ENCODE measurements at regions not wholly inside any gene's neighbourhood (a gene's known extent, or its start where the extent isn't known, plus 50 kb on each side); places are given as distances from the start of the nearest gene placed in this dataset.

DNA sequence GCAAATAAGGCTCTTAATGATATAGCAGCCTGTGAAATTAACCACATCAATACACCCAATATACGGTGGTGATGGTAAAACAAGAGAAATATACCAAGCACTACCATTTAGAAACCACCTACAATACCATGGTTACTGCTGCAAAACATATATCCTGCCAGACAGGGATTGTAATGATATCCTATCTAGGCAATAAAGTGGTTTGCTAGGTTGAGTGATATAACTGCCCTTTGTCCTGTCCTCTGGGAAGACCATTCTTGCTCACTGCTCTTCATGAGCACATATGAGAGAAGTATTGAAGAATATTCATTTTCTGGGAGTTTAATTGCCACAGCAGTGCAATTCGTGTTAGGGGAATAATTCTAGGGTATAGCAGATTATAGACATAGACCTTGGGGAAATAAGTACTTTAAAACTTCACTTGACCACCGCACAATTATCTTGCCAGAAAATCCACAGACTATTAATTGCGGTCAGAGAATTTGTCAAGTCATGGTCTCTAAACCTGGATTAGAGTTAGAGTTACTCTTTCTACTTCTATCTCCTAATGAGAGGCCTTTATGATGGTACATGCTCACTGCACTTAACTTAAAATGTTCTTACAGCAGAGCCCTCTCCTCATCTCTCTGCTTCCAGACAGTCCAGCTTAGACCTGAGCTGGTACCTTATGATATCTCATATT, 413.0 kb downstream of the ZNF608 start:
- Histone ChIP-seq H4K5ac (ENCODE audit: insufficient read length, low read depth, low read length) (no peak overlapping the region), H3K18ac (ENCODE audit: insufficient read length, low read depth, low read length) (no peak overlapping the region), H3K79me2 (ENCODE audit: insufficient read depth, low read length) (no peaks in the 10 kb centered on the region), H2AFZ (ENCODE audit: low read length) (no peak overlapping the region), H3K9me3 (ENCODE audit: control insufficient read depth, low read depth, low read length) (no peaks in the 10 kb centered on the region), H4K8ac (replicated peaks; ENCODE audit: insufficient read length, low read depth, low read length) (no peak overlapping the region), H3K27me3 (ENCODE audit: insufficient read depth, low read length) (no peaks in the 10 kb centered on the region), H3K4me1 (ENCODE audit: insufficient read depth, low read length) (no peaks in the 10 kb centered on the region), H3K4ac (ENCODE audit: low read depth, low read length) (no peak overlapping the region), H3K14ac (ENCODE audit: insufficient read depth, low read length) (no peak overlapping the region), H3K56ac (ENCODE audit: insufficient read length, low read depth, low read length) (no peak overlapping the region), H2BK15ac (ENCODE audit: low read depth, low read length) (no peak overlapping the region), H3K23me2 (ENCODE audit: insufficient read length, low read depth, low read length, poor library complexity, severe bottlenecking) (no peaks in the 10 kb centered on the region), H3K79me1 (ENCODE audit: insufficient read depth, low read depth, low read length, poor library complexity, severe bottlenecking) (no peaks in the 10 kb centered on the region), H4K91ac (ENCODE audit: insufficient read length, low read depth, low read length) (no peak overlapping the region), H3T11ph (ENCODE audit: low read length) (no peak overlapping the region), H3K27ac (ENCODE audit: insufficient read length, low read depth, low read length) (no peak overlapping the region), H3K4me2 (ENCODE audit: insufficient read depth, insufficient read length, low read length) (no peak overlapping the region), H2BK20ac (ENCODE audit: low read depth, low read length, poor library complexity, severe bottlenecking) (no peak overlapping the region), H2BK120ac (ENCODE audit: low read depth, low read length, poor library complexity, severe bottlenecking) (no peak overlapping the region), H2BK5ac (ENCODE audit: insufficient read length, low read length) (no peak overlapping the region), H4K20me1 (ENCODE audit: control insufficient read depth, insufficient read depth, insufficient read length) (no peaks in the 10 kb centered on the region), H2AK5ac (ENCODE audit: insufficient read length, low read length) (no peak overlapping the region), H3K9ac (ENCODE audit: extremely low read depth, insufficient read length, low read length) (no peak overlapping the region), H3K23ac (ENCODE audit: insufficient read length, low read depth, low read length) (no peak overlapping the region), H2BK12ac (ENCODE audit: insufficient read length, low read depth, low read length) (no peak overlapping the region)
- DNase-seq: no peak
- peaks cover 19 to 20% of the 10 kb centered on the region in 2 experiments for H3K9me3 Mint-ChIP-seq
- WGBS (ENCODE audit: extremely low coverage, insufficient read length, low lambda C conversion rate): no CpG with 5 or more reads among the region's 4 CpGs
- H3K36me3 Mint-ChIP-seq (ENCODE audit: insufficient read depth in 1 of 3, low read depth in 3 of 3): peaks cover 8 to 20% (median 18%) of the 10 kb centered on the region in 3 experiments; a peak in 6 of 7 replicates
- H3K4me3 Mint-ChIP-seq: no peak overlapping the region
- H3K4me1 Mint-ChIP-seq: peaks cover 0 to 5% of the 10 kb centered on the region in 2 experiments; a peak in 1 of 4 replicates
- H3K27ac Mint-ChIP-seq: no peak overlapping the region
- TF ChIP-seq, protein P1, sequence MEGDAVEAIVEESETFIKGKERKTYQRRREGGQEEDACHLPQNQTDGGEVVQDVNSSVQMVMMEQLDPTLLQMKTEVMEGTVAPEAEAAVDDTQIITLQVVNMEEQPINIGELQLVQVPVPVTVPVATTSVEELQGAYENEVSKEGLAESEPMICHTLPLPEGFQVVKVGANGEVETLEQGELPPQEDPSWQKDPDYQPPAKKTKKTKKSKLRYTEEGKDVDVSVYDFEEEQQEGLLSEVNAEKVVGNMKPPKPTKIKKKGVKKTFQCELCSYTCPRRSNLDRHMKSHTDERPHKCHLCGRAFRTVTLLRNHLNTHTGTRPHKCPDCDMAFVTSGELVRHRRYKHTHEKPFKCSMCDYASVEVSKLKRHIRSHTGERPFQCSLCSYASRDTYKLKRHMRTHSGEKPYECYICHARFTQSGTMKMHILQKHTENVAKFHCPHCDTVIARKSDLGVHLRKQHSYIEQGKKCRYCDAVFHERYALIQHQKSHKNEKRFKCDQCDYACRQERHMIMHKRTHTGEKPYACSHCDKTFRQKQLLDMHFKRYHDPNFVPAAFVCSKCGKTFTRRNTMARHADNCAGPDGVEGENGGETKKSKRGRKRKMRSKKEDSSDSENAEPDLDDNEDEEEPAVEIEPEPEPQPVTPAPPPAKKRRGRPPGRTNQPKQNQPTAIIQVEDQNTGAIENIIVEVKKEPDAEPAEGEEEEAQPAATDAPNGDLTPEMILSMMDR (conservative IDR thresholded peaks at IDR 0.05): no peak
- H3K27me3 Mint-ChIP-seq (ENCODE audit: low read depth): no peaks in the 10 kb centered on the region
